Activated CD4-positive, alpha-beta memory T cell treated with anti-CD3 and anti-CD28 coated beads, Interleukin-2, amount 10 ng/mL, durations not matched to agents 7 days and 5 days (primary cell): ENCODE measurements at regions not wholly inside any gene's neighbourhood (a gene's known extent, or its start where the extent isn't known, plus 50 kb on each side); places are given as distances from the start of the nearest gene placed in this dataset.

Source experiments
- CTCF ChIA-PET: fragments of 350-600 bp; sonication (Branson Sonifier 250); formaldehyde crosslinking; loops from one replicate; lab custom pipeline; 2021; ENCODE audit warnings: antibody characterized with exemption, inconsistent platforms; lab: Charles Lee
- POLR2A ChIA-PET: fragments of 350-600 bp; sonication (Branson Sonifier 250); formaldehyde crosslinking; loops from one replicate; lab custom pipeline; 2021; ENCODE audit warnings: antibody characterized with exemption; lab: Charles Lee
- DNase-seq: peaks from one replicate; pipeline ENCODE4 v3.0.0-alpha.2; 2020
- H3K27ac Mint-ChIP-seq: one replicate; pipeline ENCODE4 v1.8.0; 2021; ENCODE audit warnings: mild to moderate bottlenecking, mixed read lengths
- H3K27me3 Mint-ChIP-seq: one replicate; pipeline ENCODE4 v1.8.0; 2021; ENCODE audit warnings: mixed read lengths
- H3K36me3 Mint-ChIP-seq: one replicate; pipeline ENCODE4 v1.8.0; 2021; ENCODE audit warnings: low read depth, mixed read lengths
- H3K4me1 Mint-ChIP-seq: one replicate; pipeline ENCODE4 v1.8.0; 2021; ENCODE audit warnings: mixed read lengths
- H3K4me3 Mint-ChIP-seq: one replicate; pipeline ENCODE4 v1.8.0; 2021; ENCODE audit warnings: mild to moderate bottlenecking, mixed read lengths
- H3K9me3 Mint-ChIP-seq: one replicate; pipeline ENCODE4 v1.8.0; 2021; ENCODE audit warnings: mixed read lengths

DNA sequence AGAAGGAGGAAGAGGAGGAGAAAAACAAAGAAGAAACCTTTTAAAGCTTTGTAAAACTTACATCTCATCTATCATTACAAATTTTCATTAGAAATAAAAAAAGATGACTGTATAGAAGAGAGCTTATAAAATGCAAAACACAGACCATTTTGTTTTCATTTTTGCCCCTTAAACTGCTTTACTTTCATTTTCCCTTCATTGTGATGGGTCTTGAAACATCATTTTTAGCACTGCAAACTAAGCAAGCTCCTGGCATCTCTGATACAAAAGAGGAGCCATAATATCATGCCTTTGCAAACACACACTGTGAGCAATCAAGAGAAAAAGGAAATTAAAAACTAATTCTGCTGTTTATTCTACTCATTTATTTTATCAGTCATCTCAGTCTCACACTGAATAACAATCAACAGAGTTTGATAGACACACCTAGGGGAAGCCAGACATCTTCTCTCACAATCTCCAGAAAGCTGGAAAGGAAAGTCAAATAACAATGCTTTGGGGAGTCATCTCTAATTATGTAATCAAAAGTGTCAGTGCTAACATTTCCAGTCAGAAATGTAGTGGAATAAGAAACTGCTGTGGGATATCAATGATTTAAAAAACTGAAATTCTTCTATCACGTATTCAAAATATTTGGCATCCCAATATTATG is 467.7 kb upstream of the FAT3 start:
- no peak overlapping the region for H3K4me3 Mint-ChIP-seq
- CTCF ChIA-PET, result no interaction called here
- H3K4me1 Mint-ChIP-seq, result no peaks in the 10 kb centered on the region
- no peak overlapping the region for H3K27ac Mint-ChIP-seq
- no peaks in the 10 kb centered on the region for H3K27me3 Mint-ChIP-seq
- POLR2A ChIA-PET, result no interaction called here
- peaks cover 6% of the 10 kb centered on the region for H3K9me3 Mint-ChIP-seq
- DNase-seq, result no peak
- no peaks in the 10 kb centered on the region for H3K36me3 Mint-ChIP-seq

DNA sequence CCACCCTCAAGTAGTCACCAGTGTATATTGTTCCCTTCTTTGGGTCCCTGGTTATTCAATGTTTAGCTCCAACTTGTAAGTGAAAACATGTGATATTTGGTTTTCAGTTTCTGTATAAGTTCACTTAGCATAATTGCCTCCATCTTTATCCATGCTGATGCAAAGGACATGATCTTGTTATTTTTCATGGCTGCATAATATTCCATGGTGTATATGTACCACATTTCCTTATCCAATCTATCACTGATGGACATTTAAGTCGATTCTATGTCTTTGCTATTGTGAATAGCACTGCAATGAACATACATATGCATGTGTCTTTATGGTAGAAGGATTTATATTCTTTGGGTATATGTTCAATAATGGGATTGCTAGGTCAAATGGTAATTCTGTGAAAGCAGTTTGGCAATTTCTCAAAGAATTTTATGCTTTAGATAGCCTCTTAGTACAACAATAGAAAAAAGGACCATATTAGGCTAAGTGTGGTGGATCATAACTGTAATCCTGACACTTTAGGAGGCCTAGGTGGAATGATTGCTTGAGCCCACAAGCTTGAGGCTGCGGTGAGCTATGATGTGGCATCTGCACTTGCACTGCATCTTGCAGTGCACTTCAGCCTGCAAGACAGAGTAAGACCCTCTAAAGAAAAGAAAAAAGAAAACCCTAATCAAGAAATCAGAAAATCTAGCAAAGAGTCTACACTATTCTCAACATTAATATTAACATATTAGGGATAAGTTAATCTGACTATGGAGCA is 468.5 kb upstream of the FAT3 start:
- peaks cover 6% of the 10 kb centered on the region for H3K9me3 Mint-ChIP-seq
- POLR2A ChIA-PET, result no interaction called here

DNA sequence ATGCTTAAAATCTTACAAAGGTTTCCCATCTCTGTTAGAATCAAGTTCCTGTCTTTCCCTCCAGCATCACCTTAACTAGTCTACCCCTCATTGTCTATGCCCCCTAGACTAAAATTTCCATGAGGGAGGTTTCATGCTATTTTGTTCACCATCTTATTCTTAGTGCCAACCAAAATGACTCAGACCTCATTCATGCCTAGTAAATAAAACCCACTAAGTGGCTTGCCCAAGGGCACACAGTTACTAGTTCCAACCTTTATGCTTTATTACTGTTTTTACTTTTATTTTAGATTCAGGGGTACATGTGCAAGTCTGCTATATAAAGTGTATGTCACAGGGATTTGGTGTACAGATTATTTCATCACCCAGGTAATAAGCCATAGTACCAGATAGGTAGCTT is 469.1 kb upstream of the FAT3 start:
- Mint-ChIP-seq H3K9me3 (peaks cover 6% of the 10 kb centered on the region), H3K4me3 (no peak overlapping the region), H3K4me1 (no peaks in the 10 kb centered on the region), H3K36me3 (no peaks in the 10 kb centered on the region), H3K27ac (no peak overlapping the region), H3K27me3 (no peaks in the 10 kb centered on the region)
- CTCF ChIA-PET, result no interaction called here
- DNase-seq, result no peak
- POLR2A ChIA-PET, result no interaction called here

More for the DNA sequence above, 468.5 kb upstream of the FAT3 start:
- Mint-ChIP-seq H3K36me3 (no peaks in the 10 kb centered on the region), H3K4me1 (no peaks in the 10 kb centered on the region), H3K27ac (no peak overlapping the region), H3K4me3 (no peak overlapping the region), H3K27me3 (no peaks in the 10 kb centered on the region)
- CTCF ChIA-PET, result no interaction called here
- DNase-seq, result no peak

DNA sequence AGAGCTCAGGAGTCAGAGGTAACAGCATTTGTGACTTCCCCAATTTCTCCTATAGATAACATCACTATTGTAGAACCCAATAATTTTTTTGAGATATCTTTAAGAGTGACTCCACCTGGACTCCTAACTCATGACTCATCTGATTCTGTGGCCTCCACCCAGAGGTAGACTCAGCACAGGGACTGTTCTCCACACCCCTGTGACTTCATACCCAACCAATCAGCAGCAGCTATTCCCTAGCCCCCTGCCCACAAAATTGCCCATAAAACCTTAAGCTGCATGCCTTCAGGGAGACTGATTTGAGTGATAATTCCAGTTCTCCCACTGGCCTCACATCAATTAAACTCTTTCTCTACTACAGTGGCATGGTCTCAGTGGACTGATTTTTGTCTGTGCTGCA is 475.4 kb upstream of the FAT3 start:
- ChIA-PET POLR2A (no interaction called here), CTCF (no interaction called here)
- H3K27me3 Mint-ChIP-seq, result no peaks in the 10 kb centered on the region
- DNase-seq, result no peak
- no peak overlapping the region for H3K27ac Mint-ChIP-seq
- no peaks in the 10 kb centered on the region for H3K4me1 Mint-ChIP-seq
- H3K4me3 Mint-ChIP-seq, result no peak overlapping the region
- H3K36me3 Mint-ChIP-seq, result no peaks in the 10 kb centered on the region
- no peaks in the 10 kb centered on the region for H3K9me3 Mint-ChIP-seq

DNA sequence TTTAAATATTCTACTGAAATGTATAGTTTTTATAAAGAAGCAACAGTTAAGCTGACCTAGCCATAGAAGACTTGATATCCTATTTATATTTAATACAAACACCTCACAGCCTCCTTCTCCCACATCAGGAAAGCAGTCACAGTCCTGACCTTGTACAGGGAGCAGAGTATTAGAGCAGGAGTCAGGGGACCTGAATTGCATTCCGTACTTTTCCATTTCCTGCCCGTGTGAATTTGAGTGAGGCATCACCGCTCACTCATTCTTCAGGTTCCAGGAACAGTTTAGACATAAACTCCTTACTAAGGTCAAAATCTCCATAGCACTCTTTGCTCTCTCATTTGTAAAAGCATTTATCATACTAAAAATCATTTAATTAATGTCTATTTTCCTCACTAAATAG is 482.5 kb upstream of the FAT3 start:
- Mint-ChIP-seq H3K36me3 (no peaks in the 10 kb centered on the region), H3K4me3 (no peak overlapping the region), H3K9me3 (peaks cover 5% of the 10 kb centered on the region), H3K4me1 (no peaks in the 10 kb centered on the region), H3K27ac (no peak overlapping the region), H3K27me3 (no peaks in the 10 kb centered on the region)
- ChIA-PET CTCF (no interaction called here), POLR2A (no interaction called here)
- DNase-seq, result no peak

DNA sequence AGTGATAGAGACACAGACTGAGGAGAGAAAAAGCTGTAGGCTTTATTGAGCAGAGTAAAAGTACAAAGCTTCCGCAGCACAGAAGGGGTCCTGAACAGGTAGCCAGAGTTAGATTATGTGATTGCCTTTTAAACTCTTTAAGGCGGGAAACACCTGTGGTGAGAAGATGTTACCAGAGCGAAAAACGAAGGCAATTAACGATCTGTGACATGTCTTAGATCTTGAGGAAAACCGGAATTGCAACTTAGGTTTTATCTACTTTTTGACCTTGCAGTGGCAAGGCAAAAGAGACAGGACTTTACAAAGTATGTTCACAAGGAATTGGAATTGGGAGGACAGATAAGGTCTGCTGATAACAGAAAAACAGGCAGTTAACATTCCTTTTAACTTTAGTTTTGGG is 493.6 kb upstream of the FAT3 start:
- Mint-ChIP-seq H3K4me3 (no peak overlapping the region), H3K4me1 (no peaks in the 10 kb centered on the region), H3K9me3 (peaks cover 12% of the 10 kb centered on the region), H3K27me3 (no peaks in the 10 kb centered on the region), H3K36me3 (no peaks in the 10 kb centered on the region), H3K27ac (no peak overlapping the region)
- ChIA-PET CTCF (no interaction called here), POLR2A (no interaction called here)
- DNase-seq, result no peak

DNA sequence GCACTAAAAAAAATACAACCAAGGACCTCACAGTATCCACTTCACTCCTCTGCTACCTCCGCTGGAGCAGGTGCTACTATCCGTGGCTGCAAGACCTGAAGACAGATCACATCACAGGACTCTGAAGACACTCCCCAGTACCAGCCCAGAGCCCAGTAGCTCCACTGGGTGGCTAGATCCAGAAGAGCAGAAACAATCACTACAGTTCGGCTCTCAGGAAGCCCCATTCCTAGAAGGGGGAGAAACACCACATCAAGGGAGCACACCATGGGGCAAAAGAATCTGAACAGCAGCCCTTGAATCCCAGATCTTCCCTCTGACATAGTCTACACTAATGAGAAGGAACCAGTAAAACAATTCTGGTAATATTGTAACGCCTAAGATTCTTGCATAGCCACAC is 494.0 kb upstream of the FAT3 start:
- CTCF ChIA-PET, result no interaction called here
- peaks cover 12% of the 10 kb centered on the region for H3K9me3 Mint-ChIP-seq
- H3K27me3 Mint-ChIP-seq, result no peaks in the 10 kb centered on the region
- no peak overlapping the region for H3K4me3 Mint-ChIP-seq
- H3K27ac Mint-ChIP-seq, result no peak overlapping the region
- no peaks in the 10 kb centered on the region for H3K36me3 Mint-ChIP-seq
- no peak for DNase-seq
- H3K4me1 Mint-ChIP-seq, result no peaks in the 10 kb centered on the region
- POLR2A ChIA-PET, result no interaction called here

DNA sequence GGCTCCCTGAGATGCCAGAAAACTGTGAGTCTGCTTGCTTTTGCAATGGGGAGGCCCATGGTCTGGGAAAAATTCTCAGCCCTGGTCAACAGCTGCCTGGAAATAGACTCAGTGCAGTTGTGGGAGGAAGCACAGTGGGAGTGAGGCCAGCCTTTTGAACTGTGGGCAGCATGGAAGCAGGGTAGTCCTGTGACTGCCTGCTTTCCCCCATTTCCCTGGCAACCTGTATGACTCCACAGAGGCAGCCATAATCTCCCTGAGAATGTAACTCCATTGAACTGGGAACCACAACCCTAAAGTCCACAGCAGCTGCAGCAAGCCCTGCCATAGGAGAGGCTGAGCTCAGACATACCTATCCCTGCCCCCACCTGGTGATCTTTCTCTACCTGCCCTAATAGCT is 494.6 kb upstream of the FAT3 start:
- Mint-ChIP-seq H3K9me3 (peaks cover 12% of the 10 kb centered on the region), H3K27me3 (no peaks in the 10 kb centered on the region), H3K4me3 (no peak overlapping the region), H3K36me3 (no peaks in the 10 kb centered on the region), H3K27ac (no peak overlapping the region), H3K4me1 (no peaks in the 10 kb centered on the region)
- DNase-seq, result no peak
- POLR2A ChIA-PET, result no interaction called here
- CTCF ChIA-PET, result no interaction called here

DNA sequence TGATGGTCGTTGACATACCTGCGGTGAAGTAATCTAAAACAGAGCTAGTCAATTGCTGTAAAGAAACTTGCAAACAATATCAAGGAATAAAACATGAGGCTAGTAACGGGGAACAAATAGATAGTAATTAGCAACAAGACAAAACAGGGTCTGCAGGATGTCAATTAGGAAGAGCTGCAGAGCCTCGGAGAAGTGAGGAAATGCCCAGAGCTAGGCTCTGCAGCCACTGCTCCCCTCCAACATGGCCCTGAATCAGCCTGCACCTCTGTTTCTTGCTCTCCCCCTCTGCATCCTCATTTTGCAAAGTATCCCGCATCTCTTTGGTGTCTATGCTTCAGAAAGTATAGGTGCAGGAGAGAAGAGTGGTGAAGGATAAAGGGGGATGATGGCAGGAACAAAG is 507.4 kb upstream of the FAT3 start:
- Mint-ChIP-seq H3K4me1 (no peaks in the 10 kb centered on the region), H3K9me3 (peaks cover 5% of the 10 kb centered on the region), H3K36me3 (no peaks in the 10 kb centered on the region), H3K27me3 (no peaks in the 10 kb centered on the region), H3K4me3 (no peak overlapping the region), H3K27ac (no peak overlapping the region)
- ChIA-PET POLR2A (no interaction called here), CTCF (no interaction called here)
- no peak for DNase-seq

DNA sequence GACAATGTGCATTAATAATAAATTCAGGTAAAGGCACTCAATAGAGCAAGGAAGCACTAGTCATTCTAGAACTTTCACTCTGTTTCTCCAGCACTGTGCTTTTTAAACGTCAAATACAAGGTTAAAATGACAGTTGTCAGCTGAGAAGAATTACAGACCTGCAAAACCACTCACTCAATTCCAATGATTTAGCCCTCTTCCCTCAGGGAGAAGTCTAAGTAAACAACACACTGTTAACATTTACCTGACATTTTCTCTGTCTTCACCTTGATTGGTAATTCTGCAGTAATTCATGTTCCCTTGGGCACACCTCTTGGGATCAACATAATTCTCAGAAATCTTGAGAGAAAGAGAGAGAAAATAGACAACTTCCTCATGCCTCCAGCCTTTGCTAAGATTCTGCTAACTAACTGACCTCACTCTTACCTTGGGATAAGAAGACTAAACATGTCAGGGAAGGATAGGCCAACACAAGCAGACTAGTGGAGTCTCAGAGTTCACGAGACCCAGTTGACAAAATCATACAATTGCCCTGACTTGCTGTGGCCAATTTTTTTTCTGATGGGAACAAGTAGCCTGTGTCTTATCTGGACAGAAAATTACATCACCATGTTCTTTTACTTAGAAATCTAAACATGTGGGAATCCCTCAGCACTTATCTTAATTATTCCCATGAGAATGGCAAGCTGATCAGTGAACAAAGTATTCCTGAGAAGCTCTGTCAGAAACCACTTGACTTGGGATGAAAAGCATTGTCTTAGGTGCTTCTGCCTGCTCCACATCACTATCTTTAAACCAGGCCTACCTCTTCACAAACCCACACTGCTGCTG is 516.8 kb upstream of the FAT3 start:
- Mint-ChIP-seq H3K27ac (no peak overlapping the region), H3K4me1 (no peaks in the 10 kb centered on the region), H3K36me3 (no peaks in the 10 kb centered on the region), H3K4me3 (no peak overlapping the region), H3K9me3 (peaks cover 2% of the 10 kb centered on the region), H3K27me3 (no peaks in the 10 kb centered on the region)
- CTCF ChIA-PET, result no interaction called here
- DNase-seq, result no peak
- POLR2A ChIA-PET, result no interaction called here

DNA sequence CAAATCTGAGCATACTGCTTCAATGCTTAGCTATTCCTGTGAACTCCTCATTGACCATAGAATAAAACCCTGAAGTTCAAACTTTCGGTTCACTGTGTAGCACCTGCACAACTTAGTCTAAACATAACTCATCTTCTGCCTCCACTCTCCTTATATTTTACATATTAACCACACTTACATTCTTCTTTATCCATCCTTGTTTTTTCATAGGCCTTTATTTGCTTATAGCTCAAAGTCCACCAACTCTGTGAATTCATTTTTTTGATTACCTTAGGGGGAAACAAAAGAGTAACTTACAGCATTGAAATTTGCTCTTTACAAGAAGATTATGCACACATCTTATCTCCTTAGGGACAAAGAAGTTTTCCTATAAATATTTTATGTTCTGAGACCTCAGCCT is 521.6 kb upstream of the FAT3 start:
- Mint-ChIP-seq H3K27me3 (no peaks in the 10 kb centered on the region), H3K27ac (no peak overlapping the region), H3K4me3 (no peak overlapping the region), H3K4me1 (no peaks in the 10 kb centered on the region), H3K36me3 (no peaks in the 10 kb centered on the region), H3K9me3 (peaks cover 1% of the 10 kb centered on the region)
- no peak for DNase-seq
- CTCF ChIA-PET, result no interaction called here
- POLR2A ChIA-PET, result no interaction called here

DNA sequence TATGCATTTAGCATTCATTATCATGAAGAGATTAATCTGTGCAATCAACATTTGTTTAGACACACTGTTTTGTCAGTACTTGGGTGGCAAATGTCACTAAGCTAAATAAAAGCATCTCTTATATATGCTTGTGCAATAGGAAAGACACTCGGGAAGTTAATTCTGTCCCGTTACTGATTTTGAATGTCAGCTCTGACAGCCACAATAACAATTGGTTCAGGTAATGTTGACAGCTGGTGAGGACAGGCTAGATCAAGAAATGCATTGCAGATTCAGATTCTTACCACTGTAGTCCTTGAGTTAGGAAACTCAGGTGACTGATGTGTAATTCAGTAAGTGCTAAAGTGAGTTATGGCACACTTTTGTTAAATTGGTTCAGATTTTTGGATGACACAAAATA is 523.8 kb upstream of the FAT3 start:
- CTCF ChIA-PET, result no interaction called here
- POLR2A ChIA-PET, result no interaction called here
- Mint-ChIP-seq H3K27me3 (no peaks in the 10 kb centered on the region), H3K4me3 (no peak overlapping the region), H3K27ac (no peak overlapping the region), H3K9me3 (peaks cover 3% of the 10 kb centered on the region), H3K36me3 (no peaks in the 10 kb centered on the region), H3K4me1 (no peaks in the 10 kb centered on the region)
- no peak for DNase-seq

DNA sequence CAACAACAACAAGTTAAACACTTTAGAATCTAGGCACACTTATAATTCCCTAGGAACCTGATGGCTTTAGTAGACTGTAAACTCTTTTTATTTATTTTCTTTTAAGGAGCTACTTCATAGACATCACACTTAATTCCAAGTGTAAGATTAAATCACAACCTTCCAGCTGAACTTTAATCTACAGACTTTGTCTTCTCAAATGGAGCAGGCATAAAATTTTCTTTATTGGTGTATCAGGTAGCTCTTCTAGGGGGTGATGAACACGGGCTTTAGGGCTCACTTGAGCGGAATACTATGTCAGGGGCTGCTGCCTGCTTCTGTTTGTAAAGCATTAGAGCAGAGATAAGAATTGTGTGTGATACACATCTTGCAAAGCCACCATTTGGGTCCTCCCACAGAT is 525.8 kb upstream of the FAT3 start:
- H3K27me3 Mint-ChIP-seq, result no peaks in the 10 kb centered on the region
- H3K36me3 Mint-ChIP-seq, result no peaks in the 10 kb centered on the region
- no peaks in the 10 kb centered on the region for H3K4me1 Mint-ChIP-seq
- H3K4me3 Mint-ChIP-seq, result no peak overlapping the region
- H3K9me3 Mint-ChIP-seq, result peaks cover 7% of the 10 kb centered on the region
- DNase-seq, result no peak
- H3K27ac Mint-ChIP-seq, result no peak overlapping the region
- ChIA-PET POLR2A (no interaction called here), CTCF (no interaction called here)
